PC-9 (cell line): ENCODE measurements at regions not wholly inside any gene's neighbourhood (a gene's known extent, or its start where the extent isn't known, plus 50 kb on each side); places are given as distances from the start of the nearest gene placed in this dataset.

Experiments used
- EZH2 ChIP-seq: fragments of 200-600 bp; sonication (generic); IDR thresholded peaks from 2 replicates; pipeline ENCODE4 v1.8.0; 2017; ENCODE audit warnings: antibody characterized with exemption, low read depth
- TF ChIP-seq, protein P1 (sequence below): fragments of 200-600 bp; sonication (generic); conservative IDR thresholded peaks from 2 replicates; pipeline ENCODE4 v1.6.1; 2017; ENCODE audit warnings: mixed run types, antibody characterized with exemption, mild to moderate bottlenecking, moderate library complexity

GRCh38 chr19:56955637-56956216 is 115.2 kb upstream of the PEG3 start:
- TF ChIP-seq, protein P1, sequence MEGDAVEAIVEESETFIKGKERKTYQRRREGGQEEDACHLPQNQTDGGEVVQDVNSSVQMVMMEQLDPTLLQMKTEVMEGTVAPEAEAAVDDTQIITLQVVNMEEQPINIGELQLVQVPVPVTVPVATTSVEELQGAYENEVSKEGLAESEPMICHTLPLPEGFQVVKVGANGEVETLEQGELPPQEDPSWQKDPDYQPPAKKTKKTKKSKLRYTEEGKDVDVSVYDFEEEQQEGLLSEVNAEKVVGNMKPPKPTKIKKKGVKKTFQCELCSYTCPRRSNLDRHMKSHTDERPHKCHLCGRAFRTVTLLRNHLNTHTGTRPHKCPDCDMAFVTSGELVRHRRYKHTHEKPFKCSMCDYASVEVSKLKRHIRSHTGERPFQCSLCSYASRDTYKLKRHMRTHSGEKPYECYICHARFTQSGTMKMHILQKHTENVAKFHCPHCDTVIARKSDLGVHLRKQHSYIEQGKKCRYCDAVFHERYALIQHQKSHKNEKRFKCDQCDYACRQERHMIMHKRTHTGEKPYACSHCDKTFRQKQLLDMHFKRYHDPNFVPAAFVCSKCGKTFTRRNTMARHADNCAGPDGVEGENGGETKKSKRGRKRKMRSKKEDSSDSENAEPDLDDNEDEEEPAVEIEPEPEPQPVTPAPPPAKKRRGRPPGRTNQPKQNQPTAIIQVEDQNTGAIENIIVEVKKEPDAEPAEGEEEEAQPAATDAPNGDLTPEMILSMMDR = no peak
- TF ChIP-seq EZH2 = no peak
